ENCODE measurements at regions not wholly inside any gene's neighbourhood (a gene's known extent, or its start where the extent isn't known, plus 50 kb on each side); places are given as distances from the start of the nearest gene placed in this dataset.

DNA sequence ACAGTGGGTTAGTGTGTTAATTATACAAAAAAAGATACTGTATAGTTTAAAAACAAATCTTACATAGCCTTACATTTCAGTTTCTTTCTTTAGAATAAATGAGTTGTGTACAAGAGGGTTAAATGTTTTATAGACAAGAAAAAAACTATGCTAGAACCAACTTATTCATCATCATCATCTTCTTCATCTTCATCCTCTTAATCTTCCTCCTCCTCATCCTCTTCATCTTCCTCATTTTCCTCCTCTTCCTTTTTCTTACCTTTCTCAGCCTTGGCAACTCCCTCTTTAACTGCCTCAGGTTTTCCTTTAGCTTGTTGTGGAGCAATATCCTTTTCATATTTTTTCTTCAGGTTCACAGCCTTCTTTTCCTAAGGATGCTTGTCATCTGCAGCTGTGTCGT, 53.7 kb downstream of the RPS12 start:
- TF ChIP-seq, protein P1, sequence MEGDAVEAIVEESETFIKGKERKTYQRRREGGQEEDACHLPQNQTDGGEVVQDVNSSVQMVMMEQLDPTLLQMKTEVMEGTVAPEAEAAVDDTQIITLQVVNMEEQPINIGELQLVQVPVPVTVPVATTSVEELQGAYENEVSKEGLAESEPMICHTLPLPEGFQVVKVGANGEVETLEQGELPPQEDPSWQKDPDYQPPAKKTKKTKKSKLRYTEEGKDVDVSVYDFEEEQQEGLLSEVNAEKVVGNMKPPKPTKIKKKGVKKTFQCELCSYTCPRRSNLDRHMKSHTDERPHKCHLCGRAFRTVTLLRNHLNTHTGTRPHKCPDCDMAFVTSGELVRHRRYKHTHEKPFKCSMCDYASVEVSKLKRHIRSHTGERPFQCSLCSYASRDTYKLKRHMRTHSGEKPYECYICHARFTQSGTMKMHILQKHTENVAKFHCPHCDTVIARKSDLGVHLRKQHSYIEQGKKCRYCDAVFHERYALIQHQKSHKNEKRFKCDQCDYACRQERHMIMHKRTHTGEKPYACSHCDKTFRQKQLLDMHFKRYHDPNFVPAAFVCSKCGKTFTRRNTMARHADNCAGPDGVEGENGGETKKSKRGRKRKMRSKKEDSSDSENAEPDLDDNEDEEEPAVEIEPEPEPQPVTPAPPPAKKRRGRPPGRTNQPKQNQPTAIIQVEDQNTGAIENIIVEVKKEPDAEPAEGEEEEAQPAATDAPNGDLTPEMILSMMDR (IDR thresholded peaks at IDR 0.05; ENCODE audit: insufficient read depth, low read depth, low read length, missing control alignments) = no peak
- DNase-seq (ENCODE audit: low read depth) = no peak
- H3K4me3 ChIP-seq (ENCODE audit: low read length) = no peak overlapping the region

DNA sequence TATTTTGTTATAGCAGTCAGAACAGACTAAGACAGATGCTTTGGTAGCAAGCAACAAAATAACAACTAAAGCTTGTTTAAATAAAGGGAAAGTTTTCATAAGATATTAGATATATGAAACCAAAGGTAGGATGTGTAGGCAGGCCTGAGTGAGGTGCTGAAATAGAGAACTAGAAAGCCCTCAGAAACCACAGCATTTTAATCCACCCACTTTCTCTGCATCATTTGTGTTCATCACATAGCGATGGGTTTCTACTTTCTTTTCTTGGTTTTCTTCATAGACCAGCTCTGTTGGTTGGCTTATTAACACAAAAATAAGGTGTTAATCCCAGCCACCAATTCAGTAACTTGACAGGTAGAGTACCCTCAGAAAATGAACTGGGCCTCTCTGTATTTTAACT, 58.6 kb downstream of the RPS12 start:
- TF ChIP-seq, protein P1 (IDR thresholded peaks at IDR 0.05; ENCODE audit: insufficient read depth, low read depth, low read length, missing control alignments) = no peak
- no peak for DNase-seq (ENCODE audit: low read depth)
- no peak overlapping the region for H3K4me3 ChIP-seq (ENCODE audit: low read length)

DNA sequence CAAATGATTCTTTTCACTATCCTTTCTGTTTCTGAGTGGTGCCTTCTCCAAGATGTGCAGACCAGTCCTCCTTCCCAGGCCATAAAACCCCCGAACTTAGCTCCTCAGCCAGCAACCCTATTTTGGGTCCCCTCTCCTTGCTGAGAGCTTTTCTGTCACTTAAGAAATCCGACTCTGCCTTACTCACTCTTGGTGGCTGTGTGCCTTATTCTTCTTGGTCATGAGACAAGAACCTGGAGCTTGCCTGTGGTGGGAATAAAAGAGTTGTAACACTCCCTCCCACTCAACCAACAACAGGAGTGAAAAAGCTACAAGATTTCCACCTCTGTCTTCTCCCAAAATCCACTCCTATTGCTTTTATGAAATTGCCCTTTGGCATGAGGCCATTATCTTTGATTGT, 62.6 kb downstream of the RPS12 start:
- no peak for DNase-seq (ENCODE audit: low read depth)
- TF ChIP-seq, protein P1 (IDR thresholded peaks at IDR 0.05; ENCODE audit: insufficient read depth, low read depth, low read length, missing control alignments) = no peak
- H3K4me3 ChIP-seq (ENCODE audit: low read length) = no peak overlapping the region

DNA sequence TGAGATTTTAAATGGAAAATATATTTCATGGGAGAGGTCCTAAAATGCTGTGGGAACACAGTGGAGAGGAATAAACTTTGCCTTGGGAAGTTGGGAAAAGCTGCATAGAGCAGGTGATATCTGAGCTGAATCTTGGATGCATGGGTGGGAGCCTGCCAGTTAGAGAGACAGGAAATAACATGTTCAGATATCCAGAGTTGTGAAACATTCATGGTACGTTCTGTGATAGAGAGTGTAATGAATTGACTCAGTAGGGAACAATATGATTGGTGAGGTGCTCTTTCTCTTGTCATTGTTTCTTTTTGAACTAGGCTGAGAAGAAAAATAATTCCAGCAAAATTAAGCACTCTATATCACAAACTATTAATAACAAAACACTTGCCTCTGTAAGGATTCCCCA, 72.8 kb downstream of the RPS12 start:
- no peak overlapping the region for H3K4me3 ChIP-seq (ENCODE audit: low read length)
- TF ChIP-seq, protein P1 (IDR thresholded peaks at IDR 0.05; ENCODE audit: insufficient read depth, low read depth, low read length, missing control alignments) = no peak
- peak; percentile 79 for DNase-seq (ENCODE audit: low read depth)

DNA sequence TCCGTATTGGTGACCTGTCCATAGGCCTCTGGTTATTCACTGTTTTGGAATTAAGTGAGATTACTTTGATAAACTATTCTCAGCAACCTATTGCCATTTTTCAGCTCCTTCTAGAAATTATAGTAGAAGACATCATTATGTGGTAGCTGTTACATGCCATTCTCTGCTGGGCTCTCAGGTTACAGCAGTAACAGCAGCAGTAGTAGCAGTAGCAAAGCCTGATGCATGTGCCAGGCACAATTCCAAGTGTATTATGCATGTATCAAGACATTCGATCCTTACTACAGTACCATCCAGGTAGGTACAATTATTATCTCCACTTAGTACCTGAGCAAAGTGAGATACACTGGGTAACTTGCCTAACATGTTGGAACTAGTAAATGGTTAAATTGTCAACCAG, 74.3 kb downstream of the RPS12 start:
- peak; percentile 3 for DNase-seq (ENCODE audit: low read depth)
- no peak overlapping the region for H3K4me3 ChIP-seq (ENCODE audit: low read length)
- TF ChIP-seq, protein P1 (IDR thresholded peaks at IDR 0.05; ENCODE audit: insufficient read depth, low read depth, low read length, missing control alignments) = no peak

DNA sequence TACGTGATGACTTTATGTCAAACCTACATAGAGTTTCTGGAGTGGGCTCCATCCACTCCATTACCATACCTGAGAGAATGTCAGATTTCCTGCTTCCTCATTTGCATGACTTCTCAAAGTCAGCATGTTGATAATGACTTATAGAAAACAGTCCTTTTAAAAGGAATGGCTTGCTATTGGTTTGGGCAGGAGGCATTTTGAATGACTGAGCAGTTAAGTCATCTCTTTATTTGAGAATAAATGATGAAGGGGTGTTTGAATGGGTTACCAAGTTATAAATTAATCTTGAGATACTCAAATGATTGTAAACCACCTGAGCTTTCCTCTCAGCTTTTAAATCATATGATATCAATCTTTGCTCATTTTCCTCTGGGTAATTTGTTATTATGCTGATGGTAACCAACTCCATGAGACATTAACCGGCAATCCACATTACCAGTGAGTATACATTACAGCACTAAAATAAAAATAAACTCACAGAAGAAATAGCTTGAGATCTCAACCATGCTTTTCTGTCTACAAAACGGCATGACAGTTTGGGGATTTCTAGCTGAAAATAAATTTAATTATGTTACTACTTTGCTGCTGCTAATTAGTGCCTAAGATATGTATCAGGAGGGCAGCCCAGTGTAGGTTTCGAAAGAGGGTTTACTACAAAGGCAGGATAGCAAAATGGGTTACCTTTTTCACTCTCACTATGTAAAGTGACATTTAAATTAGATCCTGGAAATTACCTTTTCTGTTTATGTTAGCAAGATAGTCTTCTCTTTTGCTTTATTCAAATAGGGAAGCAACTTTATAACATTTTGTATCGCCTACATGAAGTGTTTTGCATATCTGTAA, 78.8 kb downstream of the RPS12 start:
- TF ChIP-seq, protein P1 (IDR thresholded peaks at IDR 0.05; ENCODE audit: insufficient read depth, low read depth, low read length, missing control alignments) = no peak
- DNase-seq (ENCODE audit: low read depth) = no peak
- H3K4me3 ChIP-seq (ENCODE audit: low read length) = no peak overlapping the region

Data from epithelial cell of esophagus (primary cell).